ENCODE measurements at regions not wholly inside any gene's neighbourhood (a gene's known extent, or its start where the extent isn't known, plus 50 kb on each side); places are given as distances from the start of the nearest gene placed in this dataset.

DNA sequence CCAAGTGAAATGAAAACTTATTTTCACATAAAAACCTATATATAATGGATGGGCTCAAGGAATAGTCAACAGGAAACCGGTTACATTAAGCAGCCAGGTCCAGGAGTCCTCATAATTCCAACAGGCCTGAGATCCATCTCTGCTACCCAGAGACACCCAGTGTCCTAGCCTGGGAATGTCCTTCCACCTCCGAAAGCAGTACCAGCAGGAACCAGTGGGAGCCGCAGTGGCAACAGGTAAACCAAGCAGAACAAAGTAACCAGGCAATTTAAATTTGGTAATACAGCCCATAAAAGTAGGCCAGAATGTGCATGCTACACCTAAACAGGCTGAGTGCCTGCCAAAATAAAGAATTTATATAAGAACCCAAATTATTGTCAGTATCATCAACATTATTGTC, 195.6 kb downstream of the ZBBX start:
- H3K4me1 ChIP-seq = no peaks in the 10 kb centered on the region
- CTCF ChIA-PET = no interaction called here
- no peaks in the 10 kb centered on the region for H3K9me3 ChIP-seq
- WGBS (ENCODE audit: missing lambda C conversion rate) = 18% methylated on average over 3 of the region's 3 CpGs
- H3K4me3 ChIP-seq = no peak overlapping the region
- POLR2A ChIA-PET = no interaction called here
- H3K27ac ChIP-seq = no peak overlapping the region
- no peak overlapping the region for H3K4me2 ChIP-seq
- FAIRE-seq = no peak
- TF ChIP-seq JUNB (IDR thresholded peaks at IDR 0.05) (no peak), CHD2 (IDR thresholded peaks at IDR 0.05; ENCODE audit: low read length, partially characterized antibody) (no peak), ZNF302 (CRISPR knock-in tag; IDR thresholded peaks at IDR 0.05) (no peak), RFX5 (IDR thresholded peaks at IDR 0.05) (no peak), EP300 (IDR thresholded peaks at IDR 0.05) (no peak), NR3C1 (IDR thresholded peaks at IDR 0.05) (no peak), RARB (CRISPR knock-in tag; IDR thresholded peaks at IDR 0.05) (no peak), TP53 (CRISPR knock-in tag; IDR thresholded peaks at IDR 0.05) (no peak), SMC3 (IDR thresholded peaks at IDR 0.05) (no peak)
- TF ChIP-seq, protein P1, sequence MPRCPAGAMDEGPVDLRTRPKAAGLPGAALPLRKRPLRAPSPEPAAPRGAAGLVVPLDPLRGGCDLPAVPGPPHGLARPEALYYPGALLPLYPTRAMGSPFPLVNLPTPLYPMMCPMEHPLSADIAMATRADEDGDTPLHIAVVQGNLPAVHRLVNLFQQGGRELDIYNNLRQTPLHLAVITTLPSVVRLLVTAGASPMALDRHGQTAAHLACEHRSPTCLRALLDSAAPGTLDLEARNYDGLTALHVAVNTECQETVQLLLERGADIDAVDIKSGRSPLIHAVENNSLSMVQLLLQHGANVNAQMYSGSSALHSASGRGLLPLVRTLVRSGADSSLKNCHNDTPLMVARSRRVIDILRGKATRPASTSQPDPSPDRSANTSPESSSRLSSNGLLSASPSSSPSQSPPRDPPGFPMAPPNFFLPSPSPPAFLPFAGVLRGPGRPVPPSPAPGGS (IDR thresholded peaks at IDR 0.05) = no peak
- TF ChIP-seq, protein P2, sequence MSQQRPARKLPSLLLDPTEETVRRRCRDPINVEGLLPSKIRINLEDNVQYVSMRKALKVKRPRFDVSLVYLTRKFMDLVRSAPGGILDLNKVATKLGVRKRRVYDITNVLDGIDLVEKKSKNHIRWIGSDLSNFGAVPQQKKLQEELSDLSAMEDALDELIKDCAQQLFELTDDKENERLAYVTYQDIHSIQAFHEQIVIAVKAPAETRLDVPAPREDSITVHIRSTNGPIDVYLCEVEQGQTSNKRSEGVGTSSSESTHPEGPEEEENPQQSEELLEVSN (IDR thresholded peaks at IDR 0.05; ENCODE audit: borderline replicate concordance, low read depth) = no peak
- TF ChIP-seq, protein P3, sequence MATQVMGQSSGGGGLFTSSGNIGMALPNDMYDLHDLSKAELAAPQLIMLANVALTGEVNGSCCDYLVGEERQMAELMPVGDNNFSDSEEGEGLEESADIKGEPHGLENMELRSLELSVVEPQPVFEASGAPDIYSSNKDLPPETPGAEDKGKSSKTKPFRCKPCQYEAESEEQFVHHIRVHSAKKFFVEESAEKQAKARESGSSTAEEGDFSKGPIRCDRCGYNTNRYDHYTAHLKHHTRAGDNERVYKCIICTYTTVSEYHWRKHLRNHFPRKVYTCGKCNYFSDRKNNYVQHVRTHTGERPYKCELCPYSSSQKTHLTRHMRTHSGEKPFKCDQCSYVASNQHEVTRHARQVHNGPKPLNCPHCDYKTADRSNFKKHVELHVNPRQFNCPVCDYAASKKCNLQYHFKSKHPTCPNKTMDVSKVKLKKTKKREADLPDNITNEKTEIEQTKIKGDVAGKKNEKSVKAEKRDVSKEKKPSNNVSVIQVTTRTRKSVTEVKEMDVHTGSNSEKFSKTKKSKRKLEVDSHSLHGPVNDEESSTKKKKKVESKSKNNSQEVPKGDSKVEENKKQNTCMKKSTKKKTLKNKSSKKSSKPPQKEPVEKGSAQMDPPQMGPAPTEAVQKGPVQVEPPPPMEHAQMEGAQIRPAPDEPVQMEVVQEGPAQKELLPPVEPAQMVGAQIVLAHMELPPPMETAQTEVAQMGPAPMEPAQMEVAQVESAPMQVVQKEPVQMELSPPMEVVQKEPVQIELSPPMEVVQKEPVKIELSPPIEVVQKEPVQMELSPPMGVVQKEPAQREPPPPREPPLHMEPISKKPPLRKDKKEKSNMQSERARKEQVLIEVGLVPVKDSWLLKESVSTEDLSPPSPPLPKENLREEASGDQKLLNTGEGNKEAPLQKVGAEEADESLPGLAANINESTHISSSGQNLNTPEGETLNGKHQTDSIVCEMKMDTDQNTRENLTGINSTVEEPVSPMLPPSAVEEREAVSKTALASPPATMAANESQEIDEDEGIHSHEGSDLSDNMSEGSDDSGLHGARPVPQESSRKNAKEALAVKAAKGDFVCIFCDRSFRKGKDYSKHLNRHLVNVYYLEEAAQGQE (IDR thresholded peaks at IDR 0.05) = no peak
- TF ChIP-seq, protein P4, sequence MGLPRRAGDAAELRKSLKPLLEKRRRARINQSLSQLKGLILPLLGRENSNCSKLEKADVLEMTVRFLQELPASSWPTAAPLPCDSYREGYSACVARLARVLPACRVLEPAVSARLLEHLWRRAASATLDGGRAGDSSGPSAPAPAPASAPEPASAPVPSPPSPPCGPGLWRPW (IDR thresholded peaks at IDR 0.05) = no peak
- DNase-seq (ENCODE audit: low read depth in 1 of 2, low spot score in 1 of 2) = peak in 1 of 2 experiments; percentile 1
- no peak for ATAC-seq

DNA sequence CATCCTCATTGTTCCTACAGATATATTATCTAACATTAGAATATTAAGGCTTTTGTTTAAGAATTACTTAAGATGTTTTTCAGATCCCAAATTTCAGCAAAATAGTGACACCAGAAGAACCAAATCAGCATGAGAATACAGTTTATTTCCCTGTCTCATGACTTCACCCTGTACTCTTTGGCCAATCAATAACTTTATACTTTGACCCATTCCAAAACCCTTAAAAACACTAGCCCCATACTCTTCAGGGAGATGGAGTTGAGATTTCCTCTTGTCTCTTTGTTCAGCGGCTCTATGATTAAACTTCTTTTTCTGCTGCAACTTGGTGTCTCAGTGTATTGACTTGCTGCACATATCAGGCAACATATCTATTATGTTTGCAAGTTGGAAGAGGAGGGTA, 207.7 kb downstream of the ZBBX start:
- ChIA-PET CTCF (no interaction called here), POLR2A (no interaction called here)
- no peaks in the 10 kb centered on the region for H3K9me3 ChIP-seq
- H3K4me2 ChIP-seq = no peak overlapping the region
- no peak for DNase-seq (ENCODE audit: low read depth in 1 of 2, low spot score in 1 of 2)
- H3K4me3 ChIP-seq = no peak overlapping the region
- ATAC-seq = no peak
- WGBS (ENCODE audit: missing lambda C conversion rate) = 41% methylated on average over 1 of the region's 1 CpG
- no peak for TF ChIP-seq HEYL (CRISPR knock-in tag; IDR thresholded peaks at IDR 0.05)
- FAIRE-seq = no peak
- H3K27ac ChIP-seq = no peak overlapping the region
- H3K4me1 ChIP-seq = no peaks in the 10 kb centered on the region

DNA sequence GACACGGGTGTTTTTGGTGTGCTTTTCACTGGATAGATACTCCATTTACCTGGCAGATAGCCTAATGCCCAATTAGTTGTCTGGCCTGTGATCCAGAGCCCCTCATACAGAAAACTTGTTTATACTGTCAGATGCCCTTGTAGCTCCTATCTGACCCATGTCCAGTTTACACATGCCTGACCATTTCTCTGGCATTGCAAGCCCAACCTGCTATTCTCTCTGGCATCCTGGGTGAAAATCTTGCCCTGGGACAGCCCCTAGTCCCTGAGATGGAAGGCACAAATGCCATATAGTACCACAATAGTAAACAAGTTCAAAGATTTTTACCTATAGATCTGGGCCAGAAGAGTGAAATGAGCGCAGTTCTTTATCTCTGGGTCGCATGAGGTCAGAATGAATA, 212.6 kb downstream of the ZBBX start:
- Histone ChIP-seq H3K4me1 (no peaks in the 10 kb centered on the region), H3K27ac (no peak overlapping the region), H3K4me2 (no peak overlapping the region), H3K4me3 (no peak overlapping the region), H3K9me3 (no peaks in the 10 kb centered on the region)
- POLR2A ChIA-PET = no interaction called here
- no peak for FAIRE-seq
- DNase-seq (ENCODE audit: low read depth in 1 of 2, low spot score in 1 of 2) = no peak
- CTCF ChIA-PET = no interaction called here
- WGBS (ENCODE audit: missing lambda C conversion rate) = 66% methylated on average over 3 of the region's 3 CpGs
- ATAC-seq = no peak
- no peak for TF ChIP-seq CHD4 (IDR thresholded peaks at IDR 0.05; ENCODE audit: borderline replicate concordance)
- no peak for TF ChIP-seq SMC3 (IDR thresholded peaks at IDR 0.05)
- TF ChIP-seq MAFK (IDR thresholded peaks at IDR 0.05; ENCODE audit: partially characterized antibody) = no peak
- TF ChIP-seq CHD2 (IDR thresholded peaks at IDR 0.05; ENCODE audit: low read length, partially characterized antibody) = no peak
- TF ChIP-seq FOXS1 (CRISPR knock-in tag; IDR thresholded peaks at IDR 0.05) = no peak
- TF ChIP-seq KDM1A (IDR thresholded peaks at IDR 0.05; ENCODE audit: low read depth) = no peak
- TF ChIP-seq, protein P5, sequence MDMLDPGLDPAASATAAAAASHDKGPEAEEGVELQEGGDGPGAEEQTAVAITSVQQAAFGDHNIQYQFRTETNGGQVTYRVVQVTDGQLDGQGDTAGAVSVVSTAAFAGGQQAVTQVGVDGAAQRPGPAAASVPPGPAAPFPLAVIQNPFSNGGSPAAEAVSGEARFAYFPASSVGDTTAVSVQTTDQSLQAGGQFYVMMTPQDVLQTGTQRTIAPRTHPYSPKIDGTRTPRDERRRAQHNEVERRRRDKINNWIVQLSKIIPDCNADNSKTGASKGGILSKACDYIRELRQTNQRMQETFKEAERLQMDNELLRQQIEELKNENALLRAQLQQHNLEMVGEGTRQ (IDR thresholded peaks at IDR 0.05) = no peak
- TF ChIP-seq, protein P6, sequence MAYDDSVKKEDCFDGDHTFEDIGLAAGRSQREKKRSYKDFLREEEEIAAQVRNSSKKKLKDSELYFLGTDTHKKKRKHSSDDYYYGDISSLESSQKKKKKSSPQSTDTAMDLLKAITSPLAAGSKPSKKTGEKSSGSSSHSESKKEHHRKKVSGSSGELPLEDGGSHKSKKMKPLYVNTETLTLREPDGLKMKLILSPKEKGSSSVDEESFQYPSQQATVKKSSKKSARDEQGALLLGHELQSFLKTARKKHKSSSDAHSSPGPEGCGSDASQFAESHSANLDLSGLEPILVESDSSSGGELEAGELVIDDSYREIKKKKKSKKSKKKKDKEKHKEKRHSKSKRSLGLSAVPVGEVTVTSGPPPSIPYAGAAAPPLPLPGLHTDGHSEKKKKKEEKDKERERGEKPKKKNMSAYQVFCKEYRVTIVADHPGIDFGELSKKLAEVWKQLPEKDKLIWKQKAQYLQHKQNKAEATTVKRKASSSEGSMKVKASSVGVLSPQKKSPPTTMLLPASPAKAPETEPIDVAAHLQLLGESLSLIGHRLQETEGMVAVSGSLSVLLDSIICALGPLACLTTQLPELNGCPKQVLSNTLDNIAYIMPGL (CRISPR knock-in tag; IDR thresholded peaks at IDR 0.05; ENCODE audit: borderline replicate concordance) = no peak
- TF ChIP-seq EHMT2 (IDR thresholded peaks at IDR 0.05; ENCODE audit: low read depth) = no peak
- TF ChIP-seq, protein P3 (IDR thresholded peaks at IDR 0.05) = no peak
- no peak for TF ChIP-seq MYC (IDR thresholded peaks at IDR 0.05; ENCODE audit: borderline replicate concordance, low read length)
